GM18517 (cell line): ENCODE measurements at regions not wholly inside any gene's neighbourhood (a gene's known extent, or its start where the extent isn't known, plus 50 kb on each side); places are given as distances from the start of the nearest gene placed in this dataset.

Experiments
- ATAC-seq: cut with Tn5 transposase; IDR thresholded peaks from one replicate; pipeline ENCODE4 v1.9.1; 2021; ENCODE audit warnings: mild to moderate bottlenecking, moderate library complexity; ENCODE audit not compliant: unreplicated experiment

DNA sequence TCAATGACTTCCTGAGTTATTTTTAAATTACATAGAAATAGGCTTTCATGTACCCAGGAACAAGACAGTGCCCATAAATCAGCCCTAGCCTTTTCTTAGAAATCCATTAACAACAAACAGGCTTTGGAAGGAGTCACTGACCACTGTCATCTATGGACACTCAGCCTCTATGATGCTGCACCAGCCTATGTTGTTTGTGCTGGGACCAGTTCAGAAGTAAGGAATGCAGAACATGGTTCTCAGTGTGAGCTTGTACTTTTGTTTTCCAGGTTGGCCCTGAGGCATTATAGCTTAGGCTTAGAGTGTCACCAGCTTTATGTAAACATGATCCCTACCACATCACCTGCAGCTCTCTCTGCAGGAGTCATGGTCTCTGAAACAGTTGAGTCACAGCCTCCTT lies 335.7 kb upstream of the CDH7 start:
- no peak for ATAC-seq

DNA sequence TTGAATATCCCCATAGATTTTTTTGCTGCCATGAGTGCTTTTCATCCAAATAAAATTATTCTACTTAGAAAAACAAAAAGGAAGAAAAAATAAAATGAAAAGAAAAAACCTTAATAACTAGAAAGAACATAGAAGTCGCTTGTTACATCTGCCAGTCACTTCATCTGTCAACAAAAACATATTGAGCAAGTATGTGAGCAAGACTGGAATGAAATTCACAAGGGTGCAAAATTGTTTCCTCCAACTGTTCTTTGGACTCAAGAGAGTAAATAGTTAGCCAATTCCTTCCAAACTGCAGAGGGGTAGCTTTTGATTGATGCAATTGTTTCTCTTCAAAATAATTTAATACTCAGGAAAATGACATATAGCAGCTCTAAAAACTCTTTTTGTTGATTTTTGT lies 336.3 kb upstream of the CDH7 start:
- no peak for ATAC-seq

- no peak for ATAC-seq
These were observed 339.8 kb upstream of the CDH7 start for GRCh38 chr18:65411061-65411460.

DNA sequence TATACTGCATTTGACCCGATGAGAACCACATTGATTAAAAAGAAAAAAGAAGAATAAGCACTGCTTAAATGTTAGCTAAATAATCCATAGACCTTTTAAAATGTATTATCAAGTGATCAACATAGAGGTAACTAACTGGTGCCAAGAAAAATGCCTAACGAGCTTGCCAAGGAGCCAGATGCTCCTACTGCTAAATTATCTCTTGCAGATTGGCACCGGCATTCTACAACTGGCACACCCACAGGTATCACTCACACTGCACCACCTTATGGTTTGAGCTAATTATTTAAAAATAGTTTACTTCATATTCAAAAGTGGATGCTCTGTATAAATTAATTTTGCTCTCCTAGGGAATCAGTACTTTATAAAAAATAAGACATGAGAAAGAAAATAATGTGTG lies 341.6 kb upstream of the CDH7 start:
- no peak for ATAC-seq

GRCh38 chr18:65403534-65403933 lies 347.3 kb upstream of the CDH7 start:
- ATAC-seq = no peak

- no peak for ATAC-seq
These were observed 351.7 kb upstream of the CDH7 start for GRCh38 chr18:65399091-65399490.

DNA sequence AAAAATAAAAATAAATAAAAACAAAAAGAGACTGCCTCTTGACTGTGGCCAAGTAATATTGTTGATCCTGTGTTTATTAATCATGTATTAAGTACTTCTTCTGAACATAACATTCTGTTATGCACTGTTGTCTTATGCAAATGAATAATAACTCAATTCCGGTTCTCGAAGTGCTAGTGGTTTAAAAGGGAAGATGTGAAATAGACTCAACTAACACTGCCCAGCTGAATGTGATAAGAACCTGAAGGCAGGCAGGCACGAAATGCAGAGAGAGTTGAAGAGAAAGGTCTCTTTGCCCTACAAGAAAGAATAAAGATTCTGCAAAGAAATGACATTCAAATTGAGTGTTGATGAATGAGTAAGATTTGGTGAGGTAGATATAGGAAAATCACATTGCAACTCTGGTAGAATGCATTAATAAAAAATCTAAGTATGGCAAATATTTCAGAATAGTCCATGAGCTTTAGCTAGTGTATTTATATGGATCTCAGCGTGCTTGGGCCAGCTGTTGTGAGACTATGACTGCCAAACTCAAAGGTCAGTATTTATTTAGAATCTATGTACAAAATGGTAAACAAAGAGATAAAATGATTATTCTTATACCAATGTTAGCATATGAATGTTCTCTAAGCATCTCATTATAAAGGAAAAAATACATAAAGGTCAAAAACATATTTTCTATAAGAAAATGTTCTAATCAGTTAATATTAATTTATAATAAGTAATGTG lies 352.3 kb upstream of the CDH7 start:
- ATAC-seq = no peak

- no peak for ATAC-seq
These were observed 369.8 kb upstream of the CDH7 start for GRCh38 chr18:65380986-65381385.

- no peak for ATAC-seq
These were observed 370.2 kb upstream of the CDH7 start for GRCh38 chr18:65380571-65380970.

GRCh38 chr18:65372904-65373303 lies 377.9 kb upstream of the CDH7 start:
- no peak for ATAC-seq

DNA sequence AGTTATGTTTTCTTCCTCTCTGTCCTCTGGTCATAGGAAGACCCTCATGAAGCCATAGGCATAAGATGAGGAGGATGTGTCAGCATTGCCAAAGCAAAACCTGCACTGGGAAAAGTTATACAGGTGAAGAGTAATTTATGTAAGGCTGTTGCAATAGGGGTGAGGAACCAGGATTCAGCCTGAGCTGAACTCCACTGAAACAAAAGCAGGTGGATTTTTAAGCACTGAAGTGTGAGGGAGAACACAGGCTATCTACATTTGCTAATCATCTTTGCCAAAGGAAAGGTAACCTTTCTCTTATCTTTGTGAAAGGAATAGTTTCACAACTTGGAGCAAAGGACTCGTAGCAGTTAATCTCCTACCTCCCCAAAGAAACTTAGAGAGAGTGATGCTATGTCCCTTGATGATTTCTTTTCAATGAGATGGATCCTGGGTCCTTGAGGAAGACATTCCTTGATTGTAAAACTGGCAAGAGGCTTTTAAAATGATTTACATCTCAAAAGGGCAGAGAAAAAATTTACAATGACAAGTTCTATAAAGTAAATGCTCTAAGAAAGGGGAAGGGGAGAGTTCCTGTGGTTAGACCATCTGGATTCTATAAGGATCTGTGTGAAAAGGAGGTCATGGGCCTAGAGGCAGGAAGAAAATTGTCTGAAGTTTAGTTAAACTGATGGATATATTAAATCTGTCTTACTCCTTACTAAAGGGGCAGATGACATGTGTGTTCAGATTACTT lies 385.4 kb upstream of the CDH7 start:
- ATAC-seq = no peak

- ATAC-seq = no peak
These were observed 386.7 kb upstream of the CDH7 start for GRCh38 chr18:65363911-65364632.

GRCh38 chr18:65363011-65363410 lies 387.8 kb upstream of the CDH7 start:
- ATAC-seq = no peak

- ATAC-seq = no peak
These were observed 391.3 kb upstream of the CDH7 start for GRCh38 chr18:65359479-65359878.

GRCh38 chr18:65358306-65358705 lies 392.5 kb upstream of the CDH7 start:
- ATAC-seq = no peak

DNA sequence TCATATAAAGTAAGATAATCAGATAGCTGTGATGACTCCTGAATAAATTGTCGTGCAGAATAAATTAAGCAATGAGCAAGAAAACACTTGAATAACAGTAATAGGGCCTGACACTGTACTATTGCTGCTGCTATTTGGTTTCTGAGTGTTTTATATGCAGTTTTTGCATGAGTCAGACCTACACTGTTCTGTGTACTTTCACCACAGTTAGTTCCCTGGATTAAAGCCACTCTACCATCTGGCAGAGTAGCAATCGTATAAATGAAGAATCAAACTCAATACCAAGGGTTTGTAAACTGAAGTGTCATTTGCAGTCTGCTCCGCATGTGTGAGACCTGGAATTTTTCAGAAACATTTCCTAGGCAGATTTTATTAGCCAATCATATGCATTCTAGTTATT lies 398.6 kb upstream of the CDH7 start:
- no peak for ATAC-seq

DNA sequence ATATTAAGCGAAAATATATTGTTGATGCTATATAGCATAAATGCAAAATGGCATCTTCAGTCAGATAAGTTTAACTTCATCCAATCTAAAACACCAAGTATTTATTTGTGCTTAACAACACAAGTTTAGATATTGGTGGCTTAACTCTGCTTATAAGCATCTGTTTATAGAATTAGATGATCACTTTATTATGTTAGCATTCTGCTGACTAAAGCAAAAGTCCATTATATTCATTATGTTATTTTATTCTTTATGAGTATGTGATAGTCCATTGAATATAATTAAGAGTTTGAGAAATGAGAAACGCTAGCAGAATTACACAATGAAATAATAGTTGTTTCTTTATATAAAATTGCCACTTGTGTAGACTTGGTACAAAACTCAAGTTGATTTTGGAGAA lies 401.2 kb upstream of the CDH7 start:
- ATAC-seq = no peak

- ATAC-seq = no peak
These were observed 403.4 kb upstream of the CDH7 start for GRCh38 chr18:65347446-65347845.

- no peak for ATAC-seq
These were observed 404.7 kb upstream of the CDH7 start for GRCh38 chr18:65346086-65346485.

GRCh38 chr18:65343571-65343970 lies 407.2 kb upstream of the CDH7 start:
- no peak for ATAC-seq

DNA sequence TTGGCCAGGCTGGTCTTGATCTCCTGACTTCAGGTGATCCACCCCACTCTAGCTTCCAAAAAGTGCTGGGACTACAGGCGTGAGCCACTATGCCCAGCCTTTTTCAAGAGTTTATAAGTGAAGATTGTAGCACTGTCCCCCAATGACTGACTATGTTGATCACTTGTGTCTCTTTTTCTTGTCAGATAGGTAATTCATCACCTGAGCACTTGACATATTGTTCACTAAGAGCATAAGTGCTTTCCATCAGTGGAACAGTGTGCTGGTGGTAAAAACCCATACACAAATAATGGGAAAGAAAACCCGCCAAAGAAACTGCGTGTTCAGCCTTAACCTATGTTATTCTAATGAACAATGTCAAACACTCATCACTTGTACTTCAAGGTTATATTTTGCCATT lies 414.4 kb upstream of the CDH7 start:
- no peak for ATAC-seq

DNA sequence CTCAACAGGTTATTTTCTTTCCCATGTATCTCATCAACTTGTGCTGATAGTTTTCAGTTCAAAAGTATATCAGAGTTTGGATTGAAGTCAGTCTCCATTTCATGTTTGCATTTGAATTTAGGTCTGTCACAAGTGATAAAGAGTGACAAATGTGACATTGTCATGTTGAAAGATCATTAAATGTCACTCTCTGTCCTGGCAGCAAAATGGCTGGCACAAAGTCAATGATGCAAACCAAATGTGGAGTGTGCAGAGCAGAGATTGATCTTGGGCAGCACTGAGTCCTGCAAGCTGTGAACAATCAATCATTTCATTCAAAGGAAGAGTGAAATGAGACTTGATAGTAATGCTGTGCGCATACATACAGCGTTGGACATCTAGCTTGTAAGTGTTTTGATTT lies 421.8 kb upstream of the CDH7 start:
- ATAC-seq = no peak
